Hepatocyte (in vitro differentiated cells): ENCODE measurements at regions not wholly inside any gene's neighbourhood (a gene's known extent, or its start where the extent isn't known, plus 50 kb on each side); places are given as distances from the start of the nearest gene placed in this dataset.
"Not testable (repeated sequence)": the region's sequence is repeated elsewhere in the genome, so short reads cannot be mapped to it uniquely, and the experiment has no call there.

Experiments
- DNase-seq: peaks from one replicate; pipeline ENCODE4 v3.0.0-alpha.2; 2016; ENCODE audit warnings: low spot score
- H2AFZ ChIP-seq: fragments of 200-600 bp; sonication (generic); 2 replicates; pipeline ENCODE4 v1.6.0; 2016; ENCODE audit warnings: antibody characterized with exemption, mild to moderate bottlenecking
- H3K27ac ChIP-seq: fragments of 200-600 bp; sonication (generic); 2 replicates; pipeline ENCODE4 v1.5.1; 2016; ENCODE audit warnings: mild to moderate bottlenecking
- H3K27me3 ChIP-seq: fragments of 200-600 bp; sonication (generic); 2 replicates; pipeline ENCODE4 v1.6.1; 2016
- H3K36me3 ChIP-seq: fragments of 200-600 bp; sonication (generic); replicated peaks from 2 replicates; pipeline ENCODE4 v1.5.1; 2016; ENCODE audit warnings: low read depth; ENCODE audit not compliant: insufficient read depth
- H3K4me1 ChIP-seq: fragments of 200-600 bp; sonication (generic); 2 replicates; pipeline ENCODE4 v1.5.1; 2016; ENCODE audit warnings: mild to moderate bottlenecking, moderate library complexity; ENCODE audit not compliant: insufficient read depth
- H3K4me2 ChIP-seq: fragments of 200-600 bp; sonication (generic); 2 replicates; pipeline ENCODE4 v1.6.0; 2016
- H3K4me3 ChIP-seq: fragments of 200-600 bp; sonication (generic); 2 replicates; pipeline ENCODE4 v1.5.1; 2016; ENCODE audit warnings: mild to moderate bottlenecking
- H3K79me2 ChIP-seq: fragments of 200-600 bp; sonication (generic); 2 replicates; pipeline ENCODE4 v1.6.0; 2017; ENCODE audit warnings: mild to moderate bottlenecking
- H3K9me2 ChIP-seq: fragments of 200-600 bp; sonication (generic); replicated peaks from 2 replicates; pipeline ENCODE4 v1.6.0; 2017; ENCODE audit warnings: mild to moderate bottlenecking; ENCODE audit not compliant: insufficient read depth
- H3K9me3 ChIP-seq: fragments of 200-600 bp; sonication (generic); 2 replicates; pipeline ENCODE4 v1.5.1; 2016; ENCODE audit warnings: low read depth, mild to moderate bottlenecking
- H4K20me1 ChIP-seq: fragments of 200-600 bp; sonication (generic); 2 replicates; pipeline ENCODE4 v1.6.0; 2016; ENCODE audit warnings: mild to moderate bottlenecking; ENCODE audit not compliant: insufficient read depth, poor library complexity, severe bottlenecking
- CTCF ChIP-seq: fragments of 200-600 bp; sonication (generic); IDR thresholded peaks from 2 replicates; pipeline ENCODE4 v1.5.1; 2016; ENCODE audit warnings: antibody characterized with exemption, mild to moderate bottlenecking; ENCODE audit not compliant: poor library complexity
- whole genome bisulfite sequencing: methylation state at CpG from one replicate; pipeline ENCODE4 v1.1.6; 2016; ENCODE audit warnings: low lambda C conversion rate; ENCODE audit errors: missing lambda C conversion rate; 5-methylcytosine and 5-hydroxymethylcytosine counted together

- no peaks in the 10 kb centered on the region for H4K20me1 ChIP-seq
- TF ChIP-seq CTCF, result no peak
- no peaks in the 10 kb centered on the region for H3K4me1 ChIP-seq
- H3K9me3 ChIP-seq, result no peaks in the 10 kb centered on the region
- H3K36me3 ChIP-seq, result no peaks in the 10 kb centered on the region
- no peak overlapping the region for H2AFZ ChIP-seq
- H3K9me2 ChIP-seq, result no peaks in the 10 kb centered on the region
- no peak overlapping the region for H3K27ac ChIP-seq
- no peak overlapping the region for H3K4me2 ChIP-seq
- no peak overlapping the region for H3K4me3 ChIP-seq
- DNase-seq, result no peak
- 89% methylated on average over 26 of the region's 26 CpGs for WGBS
- no peaks in the 10 kb centered on the region for H3K27me3 ChIP-seq
- no peaks in the 10 kb centered on the region for H3K79me2 ChIP-seq
Measured at GRCh38 chr17:16870253-16871245, 101.4 kb downstream of the TNFRSF13B start.

- H3K4me1 ChIP-seq, H3K27ac ChIP-seq, H3K9me3 ChIP-seq, H2AFZ ChIP-seq, H3K36me3 ChIP-seq, H3K27me3 ChIP-seq, H3K4me2 ChIP-seq, H3K9me2 ChIP-seq, H3K79me2 ChIP-seq, DNase-seq, H4K20me1 ChIP-seq, H3K4me3 ChIP-seq: not testable (repeated sequence)
- WGBS, result 96% methylated on average over 11 of the region's 11 CpGs
Measured at GRCh38 chr17:16869531-16870252, 102.2 kb downstream of the TNFRSF13B start.

DNA sequence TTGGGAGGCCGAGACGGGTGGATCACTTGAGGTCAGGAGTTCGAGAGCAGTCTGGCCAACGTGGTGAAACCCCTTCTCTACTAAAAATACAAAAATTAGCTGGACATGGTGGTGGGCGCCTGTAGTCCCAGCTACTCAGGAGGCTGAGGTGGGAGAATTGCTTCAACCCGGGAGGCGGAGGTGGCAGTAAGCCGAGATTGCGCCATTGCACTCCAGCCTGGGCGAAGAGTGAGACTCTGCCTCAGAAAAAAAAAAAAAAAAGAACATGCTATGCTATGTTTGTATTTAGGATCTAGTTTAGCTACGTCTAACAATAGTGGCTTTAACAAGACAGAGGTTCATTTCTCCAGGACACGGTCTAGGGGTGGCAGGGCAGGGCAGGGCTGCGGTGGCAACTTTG, 103.3 kb downstream of the TNFRSF13B start:
- WGBS, result 94% methylated on average over 13 of the region's 13 CpGs
- not testable (repeated sequence) for H2AFZ ChIP-seq, H3K27ac ChIP-seq, H3K9me3 ChIP-seq, H3K27me3 ChIP-seq, DNase-seq, H3K4me2 ChIP-seq, H3K4me1 ChIP-seq, H3K79me2 ChIP-seq, H3K9me2 ChIP-seq, H3K36me3 ChIP-seq, H3K4me3 ChIP-seq, H4K20me1 ChIP-seq

DNA sequence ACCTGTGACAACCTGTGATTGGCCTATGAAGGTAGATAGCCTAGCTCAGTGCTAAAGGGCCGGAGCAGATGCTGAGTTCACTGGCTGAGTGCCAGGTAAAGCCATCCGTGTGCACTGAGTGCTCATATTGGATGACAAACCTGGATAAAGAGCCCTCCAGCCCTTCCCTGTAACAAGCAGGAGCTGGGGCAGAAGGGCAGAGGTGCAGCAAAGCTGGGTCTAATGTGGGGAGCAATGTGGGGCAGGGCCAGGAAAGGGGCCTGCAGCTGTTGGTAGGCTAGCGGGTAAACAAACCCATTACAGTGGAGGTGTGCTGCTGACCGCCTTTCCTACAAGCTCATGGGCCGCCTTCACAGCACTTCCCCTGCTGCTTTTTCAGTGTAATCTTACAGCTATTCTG, 104.4 kb downstream of the TNFRSF13B start:
- not testable (repeated sequence) for H4K20me1 ChIP-seq, H3K9me2 ChIP-seq, H2AFZ ChIP-seq, H3K27me3 ChIP-seq, DNase-seq, H3K9me3 ChIP-seq, H3K36me3 ChIP-seq, H3K79me2 ChIP-seq, H3K4me3 ChIP-seq, H3K4me1 ChIP-seq, H3K4me2 ChIP-seq, H3K27ac ChIP-seq
- 75% methylated on average over 3 of the region's 5 CpGs for WGBS

DNA sequence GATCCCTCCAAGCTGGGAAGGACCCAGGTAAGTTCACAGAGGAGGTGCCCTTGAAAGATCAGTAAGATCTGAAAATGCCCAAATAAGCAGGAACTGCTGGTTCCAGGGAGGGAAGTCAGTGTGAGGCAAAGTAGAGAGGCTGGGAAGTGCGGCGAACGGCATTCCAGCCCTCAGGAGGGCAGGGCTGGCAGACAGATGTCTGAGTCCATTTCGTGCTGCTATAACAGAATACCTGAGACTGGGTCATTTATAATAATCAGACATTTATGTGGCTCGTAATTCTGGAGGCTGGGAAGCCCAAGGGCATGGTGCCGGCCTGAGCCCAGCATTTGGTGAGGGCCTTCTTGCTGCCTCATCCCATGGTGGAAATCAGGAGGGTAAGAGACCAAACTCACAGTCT, 105.1 kb downstream of the TNFRSF13B start:
- H3K27ac ChIP-seq, DNase-seq, H3K79me2 ChIP-seq, H4K20me1 ChIP-seq, H3K4me1 ChIP-seq, H3K4me2 ChIP-seq, H3K36me3 ChIP-seq, H3K9me2 ChIP-seq, H3K4me3 ChIP-seq, H3K27me3 ChIP-seq, H2AFZ ChIP-seq, H3K9me3 ChIP-seq: not testable (repeated sequence)
- 75% methylated on average over 6 of the region's 6 CpGs for WGBS
